GM10266 (cell line): ENCODE measurements at regions not wholly inside any gene's neighbourhood (a gene's known extent, or its start where the extent isn't known, plus 50 kb on each side); places are given as distances from the start of the nearest gene placed in this dataset.

ENCODE experiments used
- DNase-seq: peaks from one replicate; pipeline ENCODE4 v3.0.0; 2012; ENCODE audit errors: extremely low spot score
- CTCF ChIP-seq: IDR thresholded peaks from 2 replicates; pipeline ENCODE4 v1.5.1; 2012; ENCODE audit warnings: mild to moderate bottlenecking, low read depth; ENCODE audit not compliant: control insufficient read depth, insufficient read depth; ENCODE audit errors: missing control alignments

GRCh38 chr9:102113191-102113590 lies 374.7 kb upstream of the GRIN3A start:
- no peak for TF ChIP-seq CTCF
- no peak for DNase-seq

- no peak for TF ChIP-seq CTCF
These were observed 368.0 kb upstream of the GRIN3A start for GRCh38 chr9:102106439-102106838.

GRCh38 chr9:102101723-102102122 lies 363.3 kb upstream of the GRIN3A start:
- no peak for TF ChIP-seq CTCF
- DNase-seq, result no peak

More at GRCh38 chr9:102106439-102106838, 368.0 kb upstream of the GRIN3A start:
- DNase-seq, result no peak

- DNase-seq, result no peak
- TF ChIP-seq CTCF, result no peak
These were observed 348.7 kb upstream of the GRIN3A start for GRCh38 chr9:102087141-102087540.

GRCh38 chr9:102085548-102085947 lies 347.1 kb upstream of the GRIN3A start:
- DNase-seq, result no peak
- TF ChIP-seq CTCF, result no peak

GRCh38 chr9:102072059-102072764 lies 333.8 kb upstream of the GRIN3A start:
- DNase-seq, result no peak
- no peak for TF ChIP-seq CTCF

- no peak for DNase-seq
- no peak for TF ChIP-seq CTCF
These were observed 331.5 kb upstream of the GRIN3A start for GRCh38 chr9:102069969-102070368.
